ENCODE measurements at regions not wholly inside any gene's neighbourhood (a gene's known extent, or its start where the extent isn't known, plus 50 kb on each side); places are given as distances from the start of the nearest gene placed in this dataset.

DNA sequence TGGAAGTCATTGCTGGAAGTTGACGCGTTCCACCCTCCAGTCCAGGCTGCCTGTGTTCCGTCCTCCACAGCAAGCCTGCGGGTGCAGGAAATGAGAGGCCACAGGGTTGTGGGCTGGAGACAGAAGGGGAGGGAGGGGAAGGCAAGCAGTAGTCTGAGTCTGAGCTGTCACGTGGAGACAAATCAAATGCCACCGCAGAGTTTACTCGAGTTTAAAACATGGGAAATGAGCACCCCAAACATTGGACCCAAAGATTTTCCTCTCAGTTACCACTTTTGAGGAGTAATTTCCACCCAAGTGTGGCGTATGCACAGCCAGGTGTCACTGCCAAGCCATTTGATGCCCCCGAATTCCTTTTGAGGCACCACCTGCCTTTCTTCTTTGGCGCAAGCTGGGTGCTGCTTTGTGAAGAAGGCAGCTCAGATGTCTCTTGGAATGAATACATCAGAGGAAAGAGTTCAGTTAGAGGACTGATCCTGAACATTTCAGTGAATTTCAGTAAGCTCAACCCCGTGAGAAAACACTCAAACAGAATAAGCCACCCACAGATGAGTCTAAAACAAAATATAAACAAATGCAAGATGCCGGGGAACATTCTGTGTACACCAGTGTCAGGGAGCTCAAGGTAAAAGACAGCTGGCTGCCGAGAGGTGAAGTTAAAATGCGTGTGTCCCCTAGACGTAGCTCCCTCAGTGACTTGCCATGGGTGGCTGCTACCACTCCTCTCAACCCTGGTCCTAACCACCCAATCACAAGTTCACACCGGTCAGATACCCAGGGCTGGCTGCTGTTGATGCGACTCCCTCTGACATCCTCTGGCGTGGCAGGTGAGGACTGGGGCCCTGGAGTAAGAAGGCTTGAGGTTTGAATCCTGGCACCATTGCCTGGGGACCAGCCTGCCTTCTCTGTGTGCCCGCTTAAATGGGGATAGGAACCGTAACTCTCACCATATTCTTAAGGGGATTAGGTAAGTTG, 203.8 kb downstream of the UACA start:
- DNase-seq = peak; percentile 40 to 45
- intact Hi-C loops (cut with DNase I, micrococcal nuclease) = no loop called here
- peak; percentile 40 for ATAC-seq

DNA sequence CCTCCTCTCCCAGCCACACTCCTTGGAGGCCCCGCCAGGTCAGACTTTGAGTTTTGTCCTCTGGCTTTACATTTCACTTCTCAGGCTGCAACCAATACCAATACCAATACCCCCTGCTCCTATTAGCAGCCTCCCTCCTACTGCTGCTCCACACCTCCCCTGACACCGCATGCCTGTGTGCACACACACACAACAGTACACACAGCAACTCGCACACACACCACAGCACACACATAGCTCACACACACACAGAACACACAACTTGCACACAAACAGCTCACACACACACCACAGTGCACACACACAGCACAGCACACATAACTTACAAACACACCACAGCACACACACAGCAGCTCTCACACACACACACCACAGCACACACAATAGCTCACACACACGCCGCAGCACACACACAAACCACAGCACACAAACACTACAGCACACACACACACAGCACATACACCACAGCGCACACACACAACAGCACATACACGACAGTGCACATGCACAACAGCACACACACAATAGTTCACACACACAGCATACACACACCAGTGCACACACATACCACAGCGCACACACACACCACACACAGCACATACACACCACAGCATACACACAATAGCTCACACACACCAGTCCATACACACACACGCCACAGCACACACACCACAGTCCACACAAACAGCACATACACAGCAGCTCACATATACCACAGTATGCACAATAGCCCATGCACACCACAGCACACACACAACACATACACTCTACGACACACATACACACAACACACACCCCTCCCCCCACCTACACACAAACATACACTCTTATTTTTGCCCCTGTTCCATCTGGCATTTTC, 204.7 kb downstream of the UACA start:
- intact Hi-C loops (cut with DNase I, micrococcal nuclease) = no loop called here
- no peak for DNase-seq
- no peak for ATAC-seq

DNA sequence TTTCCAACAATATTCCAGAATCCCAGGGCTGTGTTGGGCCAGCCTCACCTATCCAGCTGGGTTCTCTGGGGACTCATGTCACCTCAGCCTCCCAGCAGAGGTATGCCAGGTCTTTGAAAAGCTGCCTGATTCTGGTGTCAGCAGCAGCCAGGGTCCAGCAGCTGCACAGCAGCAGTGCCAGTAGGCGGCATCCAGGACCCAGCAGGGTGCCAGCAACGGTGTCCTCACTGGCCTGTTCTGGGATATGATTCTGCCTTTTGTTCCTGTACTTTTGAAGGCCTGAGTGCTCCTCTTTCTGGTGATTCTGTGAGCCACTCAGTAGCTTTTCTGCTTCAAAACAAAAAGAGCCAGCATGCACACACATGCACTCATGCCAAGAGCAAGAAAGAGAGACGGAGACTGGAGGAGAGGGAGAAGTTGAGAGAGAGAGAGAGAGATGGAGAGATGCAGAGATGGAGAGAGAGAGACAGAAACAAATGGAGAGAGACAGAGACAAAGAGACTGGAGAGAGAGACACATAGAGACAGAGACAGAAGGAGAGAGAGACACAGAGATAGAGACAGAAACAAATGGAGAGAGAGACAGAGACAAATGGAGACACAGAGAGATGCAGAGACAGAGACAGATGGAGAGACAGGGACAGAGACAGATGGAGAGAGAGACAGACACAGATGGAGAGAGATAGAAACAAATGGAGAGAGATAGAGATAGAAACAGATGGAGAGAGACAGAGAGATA, 205.7 kb downstream of the UACA start:
- ATAC-seq (no peak), DNase-seq (no peak)
- intact Hi-C loops (cut with DNase I, micrococcal nuclease) = no loop called here

DNA sequence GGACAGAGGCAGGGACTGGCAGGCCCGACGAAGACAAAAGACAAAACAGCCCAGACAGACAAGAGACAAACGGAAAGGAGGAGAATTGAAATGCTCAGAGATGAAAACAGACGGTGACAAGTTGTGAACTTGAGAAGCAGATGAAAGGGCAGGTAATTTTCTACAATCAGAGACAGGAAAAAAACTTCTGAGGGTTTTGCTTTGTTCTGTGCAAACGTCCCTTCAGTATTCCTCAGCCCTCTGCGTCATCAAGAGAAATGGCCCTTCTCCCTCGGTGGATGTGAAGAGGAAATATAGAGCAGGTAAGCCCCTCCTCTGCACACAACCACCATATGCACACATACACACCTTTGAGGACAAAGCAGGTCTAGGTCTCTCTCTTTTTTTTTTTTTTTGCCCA, 206.6 kb downstream of the UACA start:
- DNase-seq (no peak), ATAC-seq (no peak)
- intact Hi-C loops (cut with DNase I, micrococcal nuclease) = no loop called here

DNA sequence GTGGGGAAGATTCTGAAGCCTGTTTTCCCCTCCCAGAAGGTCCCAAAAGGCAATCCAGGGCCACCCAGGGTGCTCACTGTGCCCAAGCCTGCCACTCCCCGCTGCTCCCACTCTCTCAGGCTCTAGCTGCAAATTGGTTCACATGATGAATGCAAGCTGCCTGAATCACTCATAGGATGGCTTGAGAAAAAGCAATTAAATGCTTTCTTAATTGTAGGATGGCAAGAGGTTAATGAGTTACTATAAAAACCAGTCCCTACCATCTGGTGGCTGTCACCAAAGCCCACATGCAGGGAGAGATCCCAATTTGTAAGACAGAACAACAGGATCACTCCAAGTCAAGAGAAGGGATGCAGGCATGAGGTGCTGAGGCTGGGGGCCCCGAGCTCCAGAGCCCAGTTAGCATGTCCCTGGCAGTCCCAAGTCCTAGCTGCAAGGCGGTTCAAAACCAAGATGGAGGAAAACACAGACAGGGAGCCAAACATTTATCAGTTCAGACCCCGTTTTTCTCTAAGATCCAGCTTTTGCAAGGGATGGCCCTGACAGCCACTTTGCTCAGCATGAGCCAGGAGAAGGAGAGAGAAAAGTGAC, 207.1 kb downstream of the UACA start:
- no peak for DNase-seq
- no peak for ATAC-seq
- intact Hi-C loops (cut with DNase I, micrococcal nuclease) = no loop called here

DNA sequence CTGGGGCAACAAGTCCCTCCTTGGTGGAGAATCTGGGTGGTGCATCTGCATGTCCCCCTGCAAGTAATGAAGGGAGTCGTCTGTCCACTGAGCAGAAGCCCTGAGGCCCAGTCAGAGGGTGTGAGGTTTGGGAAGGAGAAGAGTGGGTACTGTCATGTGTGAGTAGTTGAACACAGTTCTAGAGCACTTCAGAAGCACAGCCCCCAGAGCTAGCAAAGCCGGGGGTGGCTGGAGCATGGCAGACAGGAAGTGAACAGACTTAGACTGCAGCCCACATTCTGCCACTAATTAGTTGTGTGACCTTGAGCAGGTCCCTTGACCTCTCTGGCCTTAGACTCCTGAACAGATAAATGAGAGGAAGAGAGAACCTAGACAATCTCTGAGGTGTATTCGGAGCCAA, 207.6 kb downstream of the UACA start:
- intact Hi-C loops (cut with DNase I, micrococcal nuclease) = no loop called here
- ATAC-seq = no peak
- DNase-seq = no peak

DNA sequence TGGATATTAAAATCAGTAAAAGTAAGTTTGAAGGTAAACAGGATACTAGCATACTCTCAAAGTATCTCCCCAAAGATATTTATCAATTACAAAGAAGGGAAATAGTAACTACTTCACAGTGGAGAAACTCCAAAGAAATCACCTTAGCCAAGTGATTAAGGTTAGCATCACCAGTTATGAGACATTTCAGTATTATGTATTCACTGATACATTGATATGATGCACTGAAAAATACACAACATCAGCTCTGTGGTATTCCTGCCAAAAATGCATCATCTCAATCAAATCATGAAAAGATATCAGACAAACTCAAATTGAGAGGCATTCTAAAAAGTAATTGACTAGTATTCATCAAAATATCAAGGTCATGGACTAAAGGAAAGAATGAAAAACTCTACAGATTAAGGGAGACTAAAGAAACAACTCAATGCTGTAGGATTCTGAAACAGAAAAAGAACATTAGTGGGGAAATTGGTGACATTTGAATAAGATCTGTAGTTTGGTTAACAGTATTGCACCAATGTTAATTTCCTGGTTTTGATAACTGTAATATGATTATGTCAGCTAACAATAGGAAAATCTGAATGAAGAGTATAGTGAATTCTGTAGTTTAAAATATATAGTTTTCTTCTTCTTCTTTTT, 215.4 kb downstream of the UACA start:
- no peak for DNase-seq
- intact Hi-C loops (cut with DNase I, micrococcal nuclease) = no loop called here
- ATAC-seq = no peak

DNA sequence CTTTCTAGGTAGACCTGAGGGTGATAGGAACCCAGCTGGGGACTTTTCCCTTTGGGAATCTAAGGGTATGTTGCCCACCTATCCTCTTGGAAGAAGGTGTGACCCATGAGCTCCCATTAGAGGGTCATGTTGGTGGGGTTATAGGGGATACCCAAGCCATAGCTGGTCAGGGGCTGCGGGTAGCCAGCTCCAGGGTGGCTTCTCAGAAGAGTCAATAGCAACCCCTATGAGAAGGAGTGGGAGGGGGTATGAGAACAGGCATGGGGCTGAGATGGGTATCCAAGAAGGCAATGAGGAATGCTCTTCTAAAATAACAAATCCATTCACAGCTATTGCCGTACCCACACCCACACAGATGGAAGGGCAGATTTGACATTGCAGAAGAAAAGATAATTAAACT, 217.8 kb downstream of the UACA start:
- intact Hi-C loops (cut with DNase I, micrococcal nuclease) = no loop called here
- ATAC-seq (no peak), DNase-seq (no peak)

DNA sequence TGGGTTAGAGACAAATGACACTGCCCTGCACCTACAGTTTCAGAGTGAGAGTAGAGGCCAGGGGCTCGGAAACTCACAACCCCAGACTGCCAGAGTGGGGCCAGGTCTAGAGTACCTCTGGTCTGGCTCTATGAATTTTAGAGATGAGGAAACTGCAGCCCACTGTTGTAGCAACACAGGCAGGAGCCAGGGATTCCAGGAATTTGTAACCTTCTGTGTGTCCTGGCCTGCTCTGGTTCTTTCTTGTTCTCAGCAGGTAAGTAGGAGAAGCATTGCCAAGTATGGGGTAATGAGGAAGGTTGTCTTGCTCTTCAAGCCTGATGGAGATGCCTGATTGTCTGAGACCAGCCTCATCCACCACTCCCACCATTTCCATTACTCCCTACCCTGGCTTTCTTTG, 221.8 kb downstream of the UACA start:
- no peak for DNase-seq
- ATAC-seq = no peak
- intact Hi-C loops (cut with DNase I, micrococcal nuclease) = no loop called here

DNA sequence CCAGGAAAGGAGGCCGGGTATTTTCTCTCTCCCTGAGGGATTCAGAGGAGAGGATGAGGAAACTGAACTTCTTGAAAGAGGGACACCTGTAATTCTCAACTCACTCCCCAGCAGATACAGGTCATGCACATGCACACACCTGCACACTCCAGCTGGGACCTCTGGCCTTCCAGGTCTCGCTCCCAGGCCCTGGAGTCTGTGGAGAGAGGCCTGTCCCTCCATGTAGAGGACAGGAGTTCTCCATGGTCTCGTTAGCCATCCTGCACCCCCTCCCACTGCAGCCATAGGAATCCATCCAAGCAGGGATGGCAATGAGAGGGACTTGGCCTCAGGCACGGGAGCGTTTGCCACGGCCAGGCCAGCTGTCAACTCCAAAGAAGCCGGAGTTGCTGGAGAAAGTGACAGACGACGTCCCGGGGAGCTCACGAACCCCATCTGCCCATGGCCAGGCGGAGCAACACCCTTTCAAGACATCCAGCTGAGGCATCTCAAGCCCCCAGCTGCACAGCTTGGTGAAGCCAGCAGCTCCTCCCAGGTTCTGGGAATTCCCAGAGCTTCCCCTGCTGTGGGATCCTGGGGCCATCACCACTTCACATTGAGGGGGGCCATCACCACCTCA, 223.3 kb downstream of the UACA start:
- DNase-seq (no peak), ATAC-seq (no peak)

DNA sequence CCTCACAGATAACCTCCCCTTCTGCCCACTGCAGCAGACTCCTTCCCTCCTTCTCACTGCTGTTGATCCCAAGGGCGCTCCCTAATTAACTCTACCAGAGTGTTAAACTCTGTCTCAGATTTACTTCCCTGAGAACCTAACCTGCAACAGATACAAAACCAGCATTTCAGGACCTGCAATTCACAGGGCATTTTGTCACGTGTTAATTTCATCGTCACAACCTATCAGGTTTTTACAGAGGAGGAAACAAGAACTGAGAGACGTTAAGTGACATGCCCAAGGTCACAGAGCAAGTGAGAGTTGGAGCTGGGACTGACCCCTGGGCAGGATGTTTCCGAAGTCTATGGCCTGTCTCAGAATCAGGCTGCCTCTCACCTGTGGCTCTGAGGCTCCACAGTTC, 223.9 kb downstream of the UACA start:
- ATAC-seq (peak; percentile 22), DNase-seq (no peak)
- intact Hi-C loops (cut with DNase I, micrococcal nuclease) = no loop called here

More for the DNA sequence above, 223.3 kb downstream of the UACA start:
- intact Hi-C loops (cut with DNase I, micrococcal nuclease) = no loop called here

DNA sequence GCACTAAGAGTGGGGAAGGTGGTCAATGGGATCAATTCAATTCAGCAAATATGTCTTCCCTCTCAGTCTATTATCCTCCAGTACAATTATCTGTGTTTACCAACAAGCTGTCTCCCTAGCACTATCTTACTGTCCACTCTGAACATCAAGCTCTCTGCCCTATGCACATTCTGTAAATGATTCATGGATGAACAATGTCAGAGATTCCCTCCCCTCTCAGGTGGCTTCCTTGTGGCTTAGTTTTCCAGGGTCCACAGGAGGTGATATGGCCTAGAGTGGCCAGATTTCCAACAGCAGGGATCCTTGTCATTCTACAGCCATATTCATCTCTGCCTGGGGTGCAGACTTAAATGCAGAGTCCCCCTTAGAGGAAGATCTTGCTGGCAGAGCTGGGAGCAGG, 225.1 kb downstream of the UACA start:
- DNase-seq (no peak), ATAC-seq (no peak)
- intact Hi-C loops (cut with DNase I, micrococcal nuclease) = no loop called here

DNA sequence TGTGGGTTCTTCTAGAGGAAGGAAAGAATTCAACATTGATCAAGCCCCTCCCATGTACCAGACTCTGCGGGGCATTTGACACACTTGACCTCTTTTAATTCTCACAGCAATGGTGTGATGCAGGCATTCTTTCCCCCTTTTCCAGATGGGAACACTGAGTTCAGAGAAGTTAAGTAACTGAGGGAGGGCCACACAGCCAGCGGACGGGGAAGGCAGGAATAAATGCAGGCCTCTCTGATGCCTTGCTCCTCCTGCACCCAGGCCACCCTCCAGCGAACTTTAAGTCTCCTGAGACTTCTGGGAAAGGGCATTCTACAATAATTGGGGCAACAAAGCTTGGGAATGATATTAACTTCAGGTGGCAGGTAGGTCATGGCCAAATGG, 227.4 kb downstream of the UACA start:
- DNase-seq (no peak), ATAC-seq (no peak)
- intact Hi-C loops (cut with DNase I, micrococcal nuclease) = no loop called here

DNA sequence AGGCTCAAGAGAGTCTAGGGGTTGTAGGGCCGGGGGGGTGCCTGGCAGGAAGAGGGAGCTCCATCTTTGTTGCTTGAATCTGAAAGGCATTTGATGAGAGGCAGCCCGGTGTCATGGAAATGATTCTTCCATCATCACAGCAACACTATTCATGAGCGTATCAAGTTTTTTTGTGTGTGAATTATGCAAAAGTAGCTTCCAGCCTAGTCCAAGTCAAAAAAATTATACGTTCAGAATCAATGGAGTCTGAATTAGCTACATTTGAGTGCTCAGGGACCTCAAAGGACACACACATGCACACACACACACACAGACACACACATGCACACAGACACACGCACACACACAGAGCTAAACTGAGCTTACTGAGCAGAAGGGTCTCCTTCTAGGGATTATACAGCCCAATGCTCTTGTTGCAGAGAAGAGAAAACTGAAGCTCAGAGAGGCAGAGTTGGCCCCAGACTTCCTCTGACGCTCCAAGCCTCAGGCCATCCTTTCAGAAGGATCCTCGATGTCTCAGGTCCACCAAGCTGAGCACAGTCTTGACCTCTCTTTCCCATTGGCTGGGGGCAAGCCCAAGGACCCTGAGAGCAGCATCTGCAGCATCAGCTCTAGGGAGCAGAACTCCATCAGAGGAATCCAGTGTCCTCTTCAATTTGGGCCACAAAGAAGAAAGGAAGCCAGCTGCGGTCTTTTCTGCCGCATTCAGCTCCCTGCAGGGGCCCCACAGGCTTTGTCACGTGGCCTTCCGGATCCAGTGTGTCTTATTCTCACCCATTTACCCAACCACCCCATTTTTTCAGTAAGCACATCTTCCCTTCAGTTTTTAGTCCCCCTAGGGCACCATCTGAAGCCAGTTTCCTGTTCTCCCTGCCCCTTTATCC, 228.0 kb downstream of the UACA start:
- DNase-seq (no peak), ATAC-seq (no peak)
- intact Hi-C loops (cut with DNase I, micrococcal nuclease) = no loop called here

DNA sequence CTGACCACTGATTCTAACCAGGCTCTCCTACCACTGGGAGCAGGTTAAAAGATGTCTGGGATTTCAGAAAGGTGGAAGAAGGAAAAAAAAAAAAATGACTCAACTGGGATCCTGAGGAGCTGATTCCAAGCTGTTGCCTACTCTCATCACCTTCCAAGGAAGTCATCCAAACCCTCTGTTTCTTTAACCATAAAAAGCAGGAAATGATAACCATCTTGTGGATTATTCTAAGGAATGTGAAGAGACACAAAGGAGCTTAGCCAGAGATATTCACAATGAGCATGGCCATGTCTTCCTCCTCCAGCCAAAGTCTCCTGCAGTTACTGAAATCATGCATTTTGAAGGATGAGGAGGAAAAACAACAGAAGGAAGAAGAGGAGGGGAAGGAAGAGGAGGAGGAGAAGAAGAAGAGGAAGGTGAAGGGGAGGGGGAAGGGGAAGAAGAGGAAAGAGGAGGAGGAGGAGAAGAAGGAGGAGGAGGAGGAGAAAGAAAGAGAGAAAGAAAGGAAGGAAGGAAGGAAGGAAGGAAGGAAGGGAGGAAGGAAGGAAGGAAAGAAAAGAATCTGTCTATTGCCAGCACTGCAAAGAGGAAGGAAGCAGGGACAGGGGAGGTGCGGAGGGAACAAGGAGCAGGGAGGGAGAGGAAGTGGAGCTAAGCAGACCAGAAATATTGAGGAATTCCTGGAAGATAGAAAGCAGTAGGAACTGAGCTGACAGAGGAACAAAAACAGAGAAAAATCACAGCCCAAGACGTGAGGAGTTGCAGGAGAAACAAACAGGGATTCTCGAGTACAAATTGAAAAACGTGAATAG, 229.2 kb downstream of the UACA start:
- no peak for DNase-seq
- intact Hi-C loops (cut with DNase I, micrococcal nuclease) = no loop called here
- ATAC-seq = no peak

DNA sequence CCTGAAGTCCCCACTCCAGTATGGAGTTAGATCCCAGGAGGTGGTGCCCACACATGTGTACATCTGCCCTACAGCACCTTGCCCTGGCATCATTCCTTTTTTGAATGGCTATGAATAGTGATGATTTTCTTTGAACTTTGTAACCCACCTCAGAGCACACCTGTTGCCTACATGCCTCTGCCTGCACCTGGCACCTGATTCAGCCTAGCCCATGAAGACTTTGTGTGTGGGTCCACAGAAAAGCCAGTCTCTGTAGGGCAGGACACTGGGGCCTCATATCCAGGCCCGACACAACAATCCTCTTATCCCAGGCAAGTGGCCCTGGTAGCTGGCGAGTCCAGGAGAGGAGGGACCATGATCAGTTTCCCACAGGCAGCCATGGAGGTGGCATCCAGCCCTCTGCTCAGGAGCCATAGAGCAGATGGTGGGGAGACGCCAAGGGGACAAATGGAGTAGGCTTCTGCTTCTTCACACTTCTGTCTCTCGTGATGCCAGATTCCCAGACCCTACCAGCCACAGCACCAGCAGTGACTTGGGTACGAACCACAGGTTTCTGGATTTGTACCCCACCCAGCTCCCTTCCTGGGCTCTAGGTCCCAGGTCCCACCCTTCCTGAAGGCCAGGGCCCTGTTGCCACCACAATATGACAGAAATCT, 230.7 kb downstream of the UACA start:
- intact Hi-C loops (cut with DNase I, micrococcal nuclease) = no loop called here
- DNase-seq (no peak), ATAC-seq (no peak)

Measured in left colon (tissue), 2 donors.